ENCODE measurements at regions not wholly inside any gene's neighbourhood (a gene's known extent, or its start where the extent isn't known, plus 50 kb on each side); places are given as distances from the start of the nearest gene placed in this dataset.
A peak's percentile ranks its signal among the peaks of the same experiment; 100 is the strongest.

DNA sequence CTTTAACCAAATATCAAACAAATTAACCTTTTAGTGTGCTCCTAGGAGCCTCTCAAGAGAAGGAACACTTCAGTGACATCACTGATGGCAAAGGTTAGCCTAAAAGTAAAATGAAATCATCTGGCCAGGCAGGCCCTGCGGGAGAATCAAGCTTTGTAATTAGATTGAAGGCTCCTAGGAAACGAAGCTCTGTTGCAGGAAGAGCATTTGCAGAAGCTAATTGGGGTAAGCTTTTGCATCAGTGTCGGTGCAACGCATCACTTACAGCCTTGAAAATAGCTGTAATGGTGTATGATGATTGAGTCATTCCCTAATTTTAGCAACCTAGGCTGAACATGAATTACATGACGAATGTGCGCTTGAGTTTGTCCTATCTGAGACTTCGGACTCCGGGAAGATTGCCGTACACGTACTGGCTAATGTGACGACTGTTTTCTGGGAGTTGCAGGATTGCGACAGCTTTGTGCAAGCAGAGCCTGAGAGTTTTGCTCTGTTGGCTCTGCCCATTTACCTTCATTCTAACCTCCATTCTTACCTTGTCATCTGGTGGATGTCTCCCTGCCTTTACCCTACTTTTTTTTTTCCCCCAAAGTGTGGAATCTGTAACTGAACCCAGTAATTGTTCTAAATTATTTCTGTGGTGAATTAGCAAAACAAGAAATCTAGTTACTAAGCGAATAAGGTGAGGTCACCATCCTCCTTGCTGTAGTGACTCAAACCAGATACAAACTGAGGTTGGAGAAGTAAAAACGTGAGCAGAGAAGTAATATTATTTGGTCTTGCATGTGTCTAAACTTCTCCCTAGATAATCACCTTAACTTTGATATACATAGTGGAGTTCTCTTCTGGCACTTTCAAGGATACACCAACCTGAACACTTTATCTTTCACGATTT lies 675.9 kb upstream of the CITED2 start:
- DNase-seq (ENCODE audit: low read depth in 2 of 2) = no peak

DNA sequence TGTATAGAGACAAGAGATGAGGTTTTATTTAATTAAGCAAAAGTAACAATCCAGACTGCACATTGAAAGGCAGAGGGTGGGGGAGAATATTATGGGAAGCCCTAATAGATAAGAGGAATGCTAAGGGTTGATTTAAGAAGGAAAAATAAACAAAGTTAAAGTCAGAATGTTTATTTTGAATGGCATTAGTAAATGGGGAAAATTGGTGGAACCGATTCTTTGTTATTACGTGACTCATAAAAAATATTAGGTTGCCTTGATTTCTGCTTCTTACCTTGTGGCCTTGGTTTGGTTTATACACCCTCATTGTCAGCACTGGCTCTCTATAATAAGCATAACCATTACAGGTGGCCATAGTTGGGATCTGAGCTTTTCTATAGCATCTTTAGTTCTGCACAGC lies 674.8 kb upstream of the CITED2 start:
- DNase-seq (ENCODE audit: low read depth in 2 of 2) = no peak

DNA sequence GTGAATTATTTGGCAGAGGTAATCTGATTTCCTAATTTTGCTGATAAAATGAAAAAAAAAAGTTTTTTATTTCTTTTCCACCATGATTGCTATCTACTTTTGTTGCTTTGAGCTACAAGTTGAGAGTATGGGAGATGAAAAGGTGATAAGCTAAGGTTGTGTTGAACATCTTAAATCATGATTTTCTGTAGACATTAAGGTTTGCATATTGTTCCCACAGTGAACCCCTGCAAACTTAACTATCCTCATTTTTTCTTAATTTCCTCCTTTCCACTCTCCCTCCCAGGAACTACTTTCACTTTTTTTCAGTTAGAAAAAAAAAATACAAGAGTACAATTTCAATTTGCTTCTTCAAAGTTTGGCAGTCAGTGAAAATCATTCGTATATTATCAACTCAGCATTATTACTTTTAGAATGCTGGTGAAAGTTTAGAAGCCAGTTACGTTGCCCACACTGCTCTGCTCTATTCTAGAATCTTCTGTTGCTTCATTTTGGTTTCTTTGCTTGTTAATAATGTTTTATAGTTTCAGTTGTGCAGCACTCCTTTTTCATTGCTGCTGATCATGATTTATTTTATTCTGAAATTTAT lies 673.8 kb upstream of the CITED2 start:
- DNase-seq (ENCODE audit: low read depth in 2 of 2) = no peak

DNA sequence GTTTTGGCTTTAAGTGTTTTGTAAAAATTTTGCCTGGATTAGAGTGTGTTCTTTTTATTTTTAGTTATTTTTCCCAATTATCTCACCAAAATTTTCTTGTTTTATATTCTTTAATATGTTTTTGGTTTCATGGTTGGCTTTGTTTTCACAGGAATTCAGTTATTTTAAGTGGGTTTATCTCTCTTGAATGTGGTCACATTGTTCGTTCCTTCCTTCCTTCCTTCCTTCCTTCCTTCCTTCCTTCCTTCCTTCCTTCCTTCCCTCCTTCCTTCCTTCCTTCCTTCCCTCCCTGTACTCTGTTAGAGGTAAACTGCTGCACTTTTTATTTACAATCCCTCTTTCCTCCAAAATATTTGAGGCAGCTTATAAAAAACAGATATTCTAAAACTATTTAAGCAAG lies 672.9 kb upstream of the CITED2 start:
- no peak for DNase-seq (ENCODE audit: low read depth in 2 of 2)

DNA sequence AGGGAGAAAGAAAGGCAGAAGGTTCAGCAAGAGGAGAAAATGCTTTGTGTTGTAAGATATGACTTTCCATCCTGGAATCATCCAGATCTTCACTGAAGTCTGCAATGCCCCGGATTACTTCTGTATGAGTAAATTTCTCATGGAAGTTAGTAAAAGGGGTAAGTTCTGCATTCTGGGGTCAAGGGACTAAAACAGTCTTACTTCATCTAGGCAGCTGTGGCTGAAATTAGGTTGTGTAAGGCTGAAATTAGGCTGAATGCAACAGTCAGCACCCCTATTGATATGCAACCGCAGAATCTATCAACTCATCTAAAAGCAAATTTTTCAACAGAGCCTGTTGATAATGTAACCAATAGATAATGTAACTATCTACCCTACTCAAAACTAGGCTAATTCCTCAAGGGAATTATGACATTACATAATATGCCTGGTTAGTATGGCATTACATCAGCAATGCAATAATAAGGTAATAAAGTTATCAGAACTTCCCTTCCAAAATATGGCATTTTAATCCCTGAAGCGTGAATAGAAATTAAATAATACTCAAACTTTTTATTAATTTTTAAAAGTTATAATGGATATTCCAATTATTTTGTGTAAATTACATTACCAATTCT lies 671.7 kb upstream of the CITED2 start:
- DNase-seq (ENCODE audit: low read depth in 2 of 2) = no peak

DNA sequence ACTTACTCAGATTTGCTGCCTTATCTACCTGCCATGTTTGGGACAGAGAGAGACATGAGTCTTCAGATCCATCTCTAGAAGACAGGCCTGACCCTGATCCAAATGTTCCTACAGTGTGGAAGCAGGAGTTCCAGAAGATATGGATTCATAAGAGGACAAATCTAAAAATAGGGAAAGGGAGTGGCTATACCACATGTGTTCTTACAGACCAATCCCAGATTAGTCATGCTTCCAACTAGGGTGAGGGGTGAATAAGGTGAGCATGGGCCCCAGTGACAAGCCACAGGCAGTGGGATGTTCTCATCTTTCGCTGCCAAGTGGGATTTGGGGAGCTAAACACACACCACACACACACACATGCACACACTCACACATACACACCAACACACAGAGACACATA lies 670.7 kb upstream of the CITED2 start:
- DNase-seq (ENCODE audit: low read depth in 2 of 2) = no peak

DNA sequence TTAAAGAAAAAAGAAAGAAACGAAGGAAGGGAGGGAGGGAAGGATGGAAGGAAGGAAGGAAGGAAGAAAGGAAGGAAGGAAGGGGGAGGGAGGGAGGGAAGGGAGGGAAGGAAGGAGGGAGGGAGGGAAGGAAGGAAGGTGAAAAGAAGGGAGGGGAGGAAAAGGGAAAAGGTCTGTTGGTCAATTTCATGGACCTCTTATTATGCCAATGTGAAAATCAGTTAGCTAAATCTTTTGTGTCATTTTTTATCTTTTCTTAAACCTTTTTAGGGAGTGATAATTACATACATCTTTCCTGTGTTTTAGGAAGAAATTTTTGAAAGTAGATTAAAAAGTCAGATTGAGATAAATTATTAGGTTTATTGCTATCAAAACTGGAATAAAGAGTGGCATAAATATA lies 670.2 kb upstream of the CITED2 start:
- DNase-seq (ENCODE audit: low read depth in 2 of 2) = no peak

DNA sequence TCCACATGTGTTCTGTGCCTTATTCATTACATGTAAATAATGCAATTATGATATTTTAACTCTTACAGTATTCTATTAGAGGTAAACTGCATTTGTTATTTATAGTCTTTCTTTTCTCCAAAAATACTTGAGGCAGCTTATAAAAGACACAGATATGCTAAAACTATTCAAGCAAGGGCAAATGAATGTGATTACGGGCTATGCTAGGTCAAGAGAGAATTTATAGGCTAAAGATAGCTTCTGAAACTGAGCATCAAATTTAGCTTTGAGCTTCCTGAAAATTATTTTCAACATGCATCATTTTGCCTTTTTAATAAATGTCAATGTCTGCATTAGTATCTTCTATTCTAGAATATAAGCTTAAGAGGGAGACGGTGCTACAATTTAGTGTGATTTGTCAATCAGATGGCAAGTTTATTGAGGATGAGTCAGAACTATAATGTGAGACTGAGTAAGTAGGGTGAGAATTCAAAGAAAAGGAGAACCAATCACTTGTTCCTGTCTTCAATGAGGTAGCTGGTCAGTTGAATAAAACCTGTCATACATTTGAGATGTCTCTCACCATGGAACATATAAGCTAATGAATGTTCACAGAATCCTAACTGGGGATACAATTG lies 669.4 kb upstream of the CITED2 start:
- DNase-seq (ENCODE audit: low read depth in 2 of 2) = no peak

DNA sequence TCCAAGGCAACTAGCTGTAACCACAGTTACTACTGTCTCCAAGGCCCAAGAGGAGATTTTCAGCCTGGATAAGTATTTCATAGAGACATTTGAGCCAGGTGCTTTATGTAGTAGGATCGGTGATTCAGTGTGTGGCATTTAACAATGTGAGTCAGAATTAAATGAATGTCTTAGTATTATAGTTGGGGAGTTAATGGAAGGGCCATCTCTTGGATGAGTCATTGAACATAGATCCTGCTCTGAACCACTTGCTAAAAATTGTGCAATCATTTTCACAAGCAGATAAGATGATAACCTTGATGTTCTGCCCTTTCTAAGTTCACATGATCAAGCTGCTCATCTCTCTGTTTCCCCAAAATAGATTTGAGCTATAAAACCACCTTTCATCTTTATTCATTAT lies 668.9 kb upstream of the CITED2 start:
- peak in 1 of 2 donors; percentile 44 for DNase-seq (ENCODE audit: low read depth in 2 of 2)

DNA sequence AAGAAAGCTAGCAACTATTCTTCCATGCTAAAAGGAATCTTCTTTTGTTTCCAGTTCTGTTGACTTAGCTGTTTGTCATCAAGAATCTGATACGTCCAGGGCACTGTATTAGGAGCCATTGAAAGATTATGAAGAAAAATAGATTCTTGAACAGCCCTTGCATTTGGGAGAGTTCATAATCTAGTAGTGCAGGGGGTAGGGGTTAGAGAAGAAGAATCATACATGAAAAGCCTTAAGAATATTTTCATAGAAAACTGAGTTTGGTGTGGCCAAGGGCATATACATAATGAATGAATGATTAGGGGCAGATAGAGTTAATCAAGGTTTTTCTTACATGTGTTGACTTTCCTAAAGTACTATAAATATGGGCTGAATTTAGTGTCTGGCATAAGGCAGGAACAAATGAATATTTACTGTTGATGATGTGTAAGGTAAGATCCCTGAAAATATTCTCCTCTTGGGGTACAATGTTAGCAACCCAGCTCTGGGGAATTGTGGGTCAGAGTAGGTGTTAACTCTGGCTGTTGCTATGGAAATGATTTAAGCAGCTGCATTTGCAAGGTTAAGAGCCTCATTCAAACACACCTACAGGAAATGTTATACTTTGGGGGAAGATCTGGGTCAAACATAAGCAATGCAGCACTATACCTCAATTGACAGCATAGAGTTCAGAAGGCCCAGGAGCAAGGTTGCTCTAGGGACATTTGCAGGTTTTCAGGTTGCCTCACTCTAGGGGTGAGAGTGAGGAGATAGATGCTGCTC lies 667.3 kb upstream of the CITED2 start:
- no peak for DNase-seq (ENCODE audit: low read depth in 2 of 2)

DNA sequence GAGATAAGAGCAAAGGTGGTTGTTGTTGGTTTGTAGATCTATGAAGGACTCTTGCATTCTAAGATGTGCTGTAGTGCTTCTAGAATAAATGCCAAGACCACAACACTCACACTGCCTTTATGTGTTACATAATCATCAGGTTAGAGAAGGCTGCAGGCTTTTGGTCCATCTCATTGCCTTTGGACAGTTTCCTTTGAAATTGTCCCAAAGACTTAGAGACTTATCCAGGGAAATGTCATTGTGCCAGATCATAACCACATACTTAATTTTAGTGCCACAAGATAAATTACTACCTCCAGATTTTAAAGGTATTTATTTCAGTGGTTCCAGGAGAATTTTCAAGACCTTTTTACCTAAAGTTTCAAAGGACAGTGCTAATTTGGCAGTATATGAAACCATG lies 666.6 kb upstream of the CITED2 start:
- no peak for DNase-seq (ENCODE audit: low read depth in 2 of 2)

DNA sequence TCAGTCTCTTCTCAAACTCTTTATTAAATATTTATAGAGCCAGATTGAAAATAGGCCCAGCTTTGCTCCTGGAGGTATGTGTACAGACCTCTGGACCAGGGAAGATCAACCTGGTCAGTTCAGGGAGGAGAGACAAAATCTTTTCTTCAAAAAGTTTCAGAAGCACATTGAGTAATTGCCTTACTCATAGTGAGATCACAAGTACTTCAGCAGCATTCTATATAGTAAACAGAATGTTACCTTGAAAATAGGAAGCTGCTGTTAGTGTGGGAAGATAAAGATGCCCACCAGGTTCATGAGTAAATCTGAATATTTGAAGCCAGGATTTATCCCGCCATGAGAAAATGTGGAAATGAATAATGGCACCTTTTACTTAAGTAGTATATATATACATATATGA lies 665.9 kb upstream of the CITED2 start:
- DNase-seq (ENCODE audit: low read depth in 2 of 2) = no peak

DNA sequence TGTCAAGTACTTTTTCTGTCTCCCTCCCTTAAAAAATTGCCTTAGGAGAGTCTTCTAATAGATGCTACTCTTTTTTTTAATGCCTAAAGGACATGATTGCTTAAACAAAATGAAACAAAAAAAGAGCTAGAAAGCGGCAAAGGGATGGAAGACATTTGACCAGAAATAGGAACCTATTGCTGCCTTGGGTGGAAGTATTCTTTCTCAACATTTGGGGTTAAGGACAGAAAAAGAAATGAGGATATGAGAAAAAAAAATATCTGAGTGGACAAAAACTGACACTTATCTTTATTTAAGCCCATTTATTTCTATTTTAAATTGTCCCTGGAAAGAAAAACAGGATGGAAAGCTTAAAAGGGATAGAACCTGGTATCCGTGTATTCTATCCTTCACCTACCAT lies 664.9 kb upstream of the CITED2 start:
- no peak for DNase-seq (ENCODE audit: low read depth in 2 of 2)

DNA sequence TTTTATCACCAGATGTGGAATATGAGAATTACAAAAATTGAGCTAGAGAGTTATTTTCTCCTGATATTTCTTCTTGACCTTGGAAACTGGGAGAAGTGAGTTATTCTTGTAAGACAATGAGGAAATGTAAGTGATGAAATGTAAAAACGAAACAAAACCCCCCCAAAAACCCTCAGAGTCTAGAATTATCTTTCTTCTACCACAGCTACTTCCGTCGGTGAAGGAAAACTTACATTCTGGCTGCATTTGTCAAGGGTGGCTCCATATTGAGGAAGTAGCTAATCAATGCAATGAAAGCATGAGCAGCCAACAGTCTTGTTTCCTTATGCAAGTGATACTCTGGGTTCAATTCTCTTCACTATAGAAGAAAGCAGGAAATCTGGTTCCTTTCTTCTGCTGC lies 661.7 kb upstream of the CITED2 start:
- DNase-seq (ENCODE audit: low read depth in 2 of 2) = no peak

DNA sequence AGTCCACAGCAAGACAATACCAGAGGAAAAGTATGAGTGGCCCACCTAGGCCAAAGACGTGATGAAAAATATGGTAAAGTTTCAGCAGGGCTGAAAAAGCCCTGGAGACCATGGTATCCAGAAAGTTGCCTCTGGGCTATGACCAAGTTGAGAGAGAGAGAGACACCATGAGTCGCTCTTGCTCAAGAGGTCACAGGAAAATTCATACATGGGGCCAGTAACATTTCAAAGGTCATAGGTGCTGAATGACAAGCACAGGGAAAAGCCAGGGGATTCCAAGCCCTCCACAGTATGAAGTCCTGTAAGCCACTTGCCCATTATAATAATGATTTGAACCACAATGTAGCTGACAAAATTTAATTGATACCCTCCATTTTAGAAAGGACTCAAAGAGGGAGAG lies 657.7 kb upstream of the CITED2 start:
- no peak for DNase-seq (ENCODE audit: low read depth in 2 of 2)

DNA sequence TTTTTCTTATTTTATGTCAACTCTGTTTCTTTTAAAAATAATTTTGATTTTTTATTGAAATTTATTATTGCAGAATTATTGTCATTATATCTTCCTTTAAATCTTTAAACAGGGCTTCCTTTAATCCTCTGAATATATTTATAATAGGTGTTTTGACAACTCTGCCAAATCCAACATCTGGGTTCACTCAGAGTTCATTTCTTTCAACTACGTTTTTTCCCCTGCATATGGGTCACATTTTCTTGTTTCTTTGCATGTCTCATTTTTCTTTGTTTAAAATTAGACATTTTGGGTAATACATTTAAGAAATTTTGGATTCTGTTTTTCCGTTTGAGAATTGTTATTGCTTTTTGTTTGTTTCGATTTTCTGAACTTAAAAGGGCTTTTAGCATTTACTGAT lies 655.1 kb upstream of the CITED2 start:
- DNase-seq (ENCODE audit: low read depth in 2 of 2) = no peak

DNA sequence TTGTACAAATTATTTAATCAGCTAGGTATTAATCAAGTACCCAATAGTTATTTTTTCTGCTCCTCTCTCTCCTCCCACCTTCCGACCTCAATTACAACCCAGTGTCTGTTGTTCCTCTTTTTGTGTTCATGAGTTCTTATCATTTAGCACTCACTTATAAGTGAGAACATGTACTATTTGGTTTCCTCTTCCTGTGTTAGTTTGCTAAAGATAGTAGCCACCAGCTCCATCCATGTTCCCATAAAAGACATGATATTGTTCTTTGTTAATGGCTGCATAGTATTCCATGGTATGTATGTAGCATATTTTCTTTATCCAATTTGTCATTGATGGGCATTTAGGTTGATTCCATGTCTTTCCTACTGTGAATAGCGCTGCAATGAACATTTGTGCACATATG lies 652.8 kb upstream of the CITED2 start:
- no peak for DNase-seq (ENCODE audit: low read depth in 2 of 2)

DNA sequence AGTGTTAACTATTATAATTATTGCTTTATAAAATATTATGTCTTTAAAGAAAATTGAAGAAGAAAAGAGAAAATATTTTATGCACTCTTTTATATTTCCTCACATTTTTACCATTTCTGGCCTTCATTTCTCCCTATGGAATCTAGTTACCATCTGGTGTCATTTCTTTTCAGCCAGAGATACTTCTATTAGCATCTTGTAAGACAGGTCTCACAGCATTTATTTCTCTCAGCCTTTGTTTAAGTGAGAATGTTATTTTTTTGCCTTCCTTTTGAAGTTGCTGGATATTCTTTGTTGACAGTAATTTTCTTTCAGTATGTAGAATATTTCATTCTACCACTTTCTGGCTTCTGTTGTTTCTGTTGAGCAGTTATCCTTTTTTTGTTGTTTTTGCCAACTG lies 652.1 kb upstream of the CITED2 start:
- DNase-seq (ENCODE audit: low read depth in 2 of 2) = no peak

DNA sequence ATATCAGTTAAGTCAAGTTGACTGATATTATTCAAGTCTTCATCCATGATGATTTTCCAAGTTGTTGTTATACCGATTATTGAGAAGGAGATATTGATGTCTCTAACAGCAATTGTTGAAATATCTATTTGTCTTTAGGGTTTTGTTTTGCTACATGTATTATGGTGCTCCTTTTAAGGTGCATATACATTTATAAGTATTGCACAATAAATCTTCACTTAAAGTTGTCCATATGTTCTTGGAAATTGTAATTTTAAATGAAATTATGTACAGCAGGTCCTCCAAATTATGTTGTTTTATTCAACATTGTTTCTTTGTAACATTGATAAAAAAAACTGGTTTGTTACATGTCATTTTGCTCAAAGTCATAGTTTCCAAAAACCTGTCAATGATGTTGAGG lies 650.7 kb upstream of the CITED2 start:
- no peak for DNase-seq (ENCODE audit: low read depth in 2 of 2)

DNA sequence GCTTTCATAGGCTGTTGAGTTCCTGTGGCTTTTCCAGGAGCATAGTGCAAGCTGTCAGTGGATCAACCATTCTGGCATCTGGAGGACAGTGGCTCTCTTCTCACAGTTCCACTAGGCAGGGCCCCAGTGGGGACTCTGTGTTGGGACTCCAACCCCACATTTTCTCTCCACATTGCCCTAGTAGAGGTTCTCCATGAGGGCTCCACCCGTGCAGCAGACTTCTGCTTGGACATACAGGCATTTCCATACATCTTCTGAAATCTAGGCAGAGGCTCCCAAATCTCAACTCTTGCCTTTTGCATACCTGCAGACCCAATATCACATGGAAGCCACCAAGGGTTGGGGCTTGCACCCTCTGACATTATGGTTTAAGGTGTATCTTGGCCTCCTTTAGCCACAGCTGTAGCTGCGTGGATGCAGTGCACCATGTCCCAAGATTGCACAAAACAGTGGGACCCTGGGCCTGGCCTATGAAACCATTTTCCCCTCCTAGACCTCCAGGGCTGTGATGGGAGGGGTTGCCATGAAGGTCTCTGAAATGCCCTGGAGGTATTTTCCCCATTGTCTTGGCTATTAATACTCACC lies 645.9 kb upstream of the CITED2 start:
- no peak for DNase-seq (ENCODE audit: low read depth in 2 of 2)

DNA sequence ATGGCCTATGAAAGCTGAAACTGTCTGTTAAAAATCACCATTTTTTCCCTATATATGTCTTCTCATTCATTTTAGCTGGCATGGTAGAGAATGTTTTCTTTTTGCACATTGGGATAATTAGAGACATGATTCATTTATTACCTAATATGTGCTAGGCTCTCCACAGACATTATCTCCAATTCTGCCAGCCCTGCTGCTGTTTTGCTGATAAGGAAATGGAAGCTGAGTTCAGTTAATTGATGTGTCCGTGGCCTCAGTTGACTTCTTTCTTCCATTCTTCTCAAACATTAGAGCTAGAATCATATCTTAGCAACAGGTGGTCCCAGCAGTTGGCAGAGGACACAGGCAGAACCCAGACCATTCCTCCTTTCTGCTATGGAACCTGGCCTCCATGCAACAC lies 644.1 kb upstream of the CITED2 start:
- DNase-seq (ENCODE audit: low read depth in 2 of 2) = no peak

All from dermis microvascular lymphatic vessel endothelial cell (primary cell).